ENCODE measurements at regions not wholly inside any gene's neighbourhood (a gene's known extent, or its start where the extent isn't known, plus 50 kb on each side); places are given as distances from the start of the nearest gene placed in this dataset.
A peak's percentile ranks its signal among the peaks of the same experiment; 100 is the strongest.

GRCh38 chr11:104764710-104765045, 133.6 kb downstream of the CASP12 start:
- Histone ChIP-seq H3K27me3 (ENCODE audit: control insufficient read depth, insufficient read depth, low read length) (no peaks in the 10 kb centered on the region), H3K36me3 (ENCODE audit: control insufficient read depth, insufficient read depth, low read length) (no peaks in the 10 kb centered on the region), H3K4me3 (ENCODE audit: low read depth, low read length) (no peak overlapping the region)
- TF ChIP-seq CTCF (IDR thresholded peaks at IDR 0.05; ENCODE audit: insufficient read depth, low read length, severe bottlenecking): no peak
- FAIRE-seq (no peak), DNase-seq (ENCODE audit: low read depth) (no peak)

- FAIRE-seq (peak; percentile 32), DNase-seq (ENCODE audit: low read depth) (no peak)
- no peaks in the 10 kb centered on the region for H3K27me3 ChIP-seq (ENCODE audit: control insufficient read depth, insufficient read depth, low read length)
- no peak for TF ChIP-seq CTCF (IDR thresholded peaks at IDR 0.05; ENCODE audit: insufficient read depth, low read length, severe bottlenecking)
- no peak overlapping the region for H3K4me3 ChIP-seq (ENCODE audit: low read depth, low read length)
- H3K36me3 ChIP-seq (ENCODE audit: control insufficient read depth, insufficient read depth, low read length): no peaks in the 10 kb centered on the region
Observed at GRCh38 chr11:104763930-104764709, 134.1 kb downstream of the CASP12 start.

GRCh38 chr11:104761511-104761910, 136.7 kb downstream of the CASP12 start:
- Histone ChIP-seq H3K27me3 (ENCODE audit: control insufficient read depth, insufficient read depth, low read length) (no peaks in the 10 kb centered on the region), H3K36me3 (ENCODE audit: control insufficient read depth, insufficient read depth, low read length) (no peaks in the 10 kb centered on the region), H3K4me3 (ENCODE audit: low read depth, low read length) (no peak overlapping the region)
- DNase-seq (ENCODE audit: low read depth): no peak
- no peak for FAIRE-seq
- no peak for TF ChIP-seq CTCF (IDR thresholded peaks at IDR 0.05; ENCODE audit: insufficient read depth, low read length, severe bottlenecking)

DNA sequence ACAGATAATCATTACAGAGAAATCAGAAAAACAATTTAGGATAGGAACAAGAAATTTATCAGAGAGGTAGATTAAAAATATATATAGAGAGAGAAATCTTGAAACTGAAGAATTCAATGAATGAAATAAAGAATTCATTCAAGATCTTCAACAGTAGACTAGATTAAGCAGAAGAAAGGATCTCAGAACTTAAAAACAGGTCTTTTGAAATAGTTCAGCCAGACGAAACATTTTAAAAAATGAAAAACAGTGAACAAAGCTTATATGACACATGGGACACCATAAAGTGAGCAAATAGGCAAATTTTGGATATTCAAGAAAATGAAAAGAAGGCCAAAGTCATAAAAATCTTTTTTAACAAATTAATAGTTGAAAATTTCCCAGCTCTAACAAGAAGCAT, 138.8 kb downstream of the CASP12 start:
- H3K4me3 ChIP-seq (ENCODE audit: low read depth, low read length): no peak overlapping the region
- H3K27me3 ChIP-seq (ENCODE audit: control insufficient read depth, insufficient read depth, low read length): no peaks in the 10 kb centered on the region
- TF ChIP-seq CTCF (IDR thresholded peaks at IDR 0.05; ENCODE audit: insufficient read depth, low read length, severe bottlenecking): no peak
- DNase-seq (ENCODE audit: low read depth) (no peak), FAIRE-seq (no peak)
- H3K36me3 ChIP-seq (ENCODE audit: control insufficient read depth, insufficient read depth, low read length): no peaks in the 10 kb centered on the region

DNA sequence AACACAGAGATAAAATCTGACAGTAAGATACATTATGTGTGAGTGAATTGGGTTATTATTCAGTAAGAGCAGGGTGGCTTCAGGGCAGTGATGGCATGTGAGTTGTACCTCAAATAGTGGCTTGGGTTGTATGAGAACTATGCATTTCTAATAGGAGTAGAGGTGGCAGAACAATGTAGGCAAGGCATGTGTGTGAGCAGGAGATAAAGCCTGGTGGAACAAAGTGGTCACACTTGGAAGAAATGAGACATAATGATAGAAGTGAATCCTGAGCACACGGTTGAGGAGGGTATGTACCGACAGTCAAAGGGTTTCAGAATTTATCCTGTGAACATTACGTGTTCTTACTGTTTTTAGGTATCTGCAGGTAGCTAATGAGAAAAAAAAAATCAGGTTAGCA, 159.3 kb downstream of the CASP12 start:
- DNase-seq (ENCODE audit: low read depth) (no peak), FAIRE-seq (no peak)
- Histone ChIP-seq H3K36me3 (ENCODE audit: control insufficient read depth, insufficient read depth, low read length) (no peaks in the 10 kb centered on the region), H3K4me3 (ENCODE audit: low read depth, low read length) (no peak overlapping the region), H3K27me3 (ENCODE audit: control insufficient read depth, insufficient read depth, low read length) (no peaks in the 10 kb centered on the region)
- no peak for TF ChIP-seq CTCF (IDR thresholded peaks at IDR 0.05; ENCODE audit: insufficient read depth, low read length, severe bottlenecking)

- H3K27me3 ChIP-seq (ENCODE audit: control insufficient read depth, insufficient read depth, low read length): no peaks in the 10 kb centered on the region
- H3K36me3 ChIP-seq (ENCODE audit: control insufficient read depth, insufficient read depth, low read length): no peaks in the 10 kb centered on the region
- no peak for TF ChIP-seq CTCF (IDR thresholded peaks at IDR 0.05; ENCODE audit: insufficient read depth, low read length, severe bottlenecking)
- FAIRE-seq (no peak), DNase-seq (ENCODE audit: low read depth) (no peak)
- H3K4me3 ChIP-seq (ENCODE audit: low read depth, low read length): no peak overlapping the region
Observed at GRCh38 chr11:104738208-104738607, 160.1 kb downstream of the CASP12 start.

Data from bronchial epithelial cell (primary cell).